ENCODE measurements at regions not wholly inside any gene's neighbourhood (a gene's known extent, or its start where the extent isn't known, plus 50 kb on each side); places are given as distances from the start of the nearest gene placed in this dataset.

DNA sequence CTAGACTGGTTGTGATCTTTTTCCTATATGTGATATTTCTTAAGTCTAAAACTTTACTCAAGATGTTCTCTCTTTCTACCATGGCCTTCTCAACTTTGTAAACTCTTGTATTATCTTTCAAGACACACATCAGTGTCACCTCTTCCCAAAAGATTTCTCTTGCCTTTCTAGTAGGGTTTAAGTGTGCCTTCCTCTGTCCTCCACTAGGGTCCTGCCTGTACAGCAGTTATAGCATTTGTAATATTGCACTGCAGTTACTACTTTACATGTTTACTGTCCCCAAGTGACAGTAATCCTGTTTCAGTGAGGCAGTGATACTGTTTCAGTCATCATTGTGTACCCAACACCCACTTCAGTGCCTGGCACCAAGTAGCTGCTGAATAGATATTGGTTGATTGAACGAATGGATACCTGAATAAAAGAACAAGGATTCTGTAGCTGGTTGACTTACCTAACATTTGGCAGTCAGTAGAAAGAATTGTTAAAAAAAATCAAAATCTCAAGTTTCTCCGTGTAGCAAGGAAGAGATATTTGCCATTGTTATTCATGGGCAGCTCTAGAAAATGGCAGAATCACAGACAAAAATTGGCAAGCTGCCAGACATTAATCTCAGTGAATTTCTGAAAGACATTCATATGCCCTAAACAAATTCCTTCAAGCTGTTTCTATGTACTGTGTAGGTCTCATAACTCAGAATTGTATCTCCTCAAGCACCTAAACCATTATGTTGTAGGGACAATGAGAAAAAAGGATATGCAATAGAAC lies 79.4 kb downstream of the RBMXL2 start:
- TF ChIP-seq, protein P1, sequence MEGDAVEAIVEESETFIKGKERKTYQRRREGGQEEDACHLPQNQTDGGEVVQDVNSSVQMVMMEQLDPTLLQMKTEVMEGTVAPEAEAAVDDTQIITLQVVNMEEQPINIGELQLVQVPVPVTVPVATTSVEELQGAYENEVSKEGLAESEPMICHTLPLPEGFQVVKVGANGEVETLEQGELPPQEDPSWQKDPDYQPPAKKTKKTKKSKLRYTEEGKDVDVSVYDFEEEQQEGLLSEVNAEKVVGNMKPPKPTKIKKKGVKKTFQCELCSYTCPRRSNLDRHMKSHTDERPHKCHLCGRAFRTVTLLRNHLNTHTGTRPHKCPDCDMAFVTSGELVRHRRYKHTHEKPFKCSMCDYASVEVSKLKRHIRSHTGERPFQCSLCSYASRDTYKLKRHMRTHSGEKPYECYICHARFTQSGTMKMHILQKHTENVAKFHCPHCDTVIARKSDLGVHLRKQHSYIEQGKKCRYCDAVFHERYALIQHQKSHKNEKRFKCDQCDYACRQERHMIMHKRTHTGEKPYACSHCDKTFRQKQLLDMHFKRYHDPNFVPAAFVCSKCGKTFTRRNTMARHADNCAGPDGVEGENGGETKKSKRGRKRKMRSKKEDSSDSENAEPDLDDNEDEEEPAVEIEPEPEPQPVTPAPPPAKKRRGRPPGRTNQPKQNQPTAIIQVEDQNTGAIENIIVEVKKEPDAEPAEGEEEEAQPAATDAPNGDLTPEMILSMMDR (IDR thresholded peaks at IDR 0.05; ENCODE audit: poor library complexity) = no peak
- no peak for TF ChIP-seq EZH2 (IDR thresholded peaks at IDR 0.05; ENCODE audit: borderline replicate concordance)
